SK-N-SH (cell line): ENCODE measurements at regions not wholly inside any gene's neighbourhood (a gene's known extent, or its start where the extent isn't known, plus 50 kb on each side); places are given as distances from the start of the nearest gene placed in this dataset.
"Not testable (repeated sequence)": the region's sequence is repeated elsewhere in the genome, so short reads cannot be mapped to it uniquely, and the experiment has no call there.

Source experiments
- CTCF ChIA-PET: fragments of 300-600, 350-600 bp; formaldehyde crosslinking; extraction: SDS; loops from one replicate; lab custom pipeline; 2021; lab: Yijun Ruan, JAX
- POLR2A ChIA-PET: fragments of 350-600 bp; sonication (Branson Sonifier 250); formaldehyde crosslinking; extraction: SDS; loops from one replicate; lab custom pipeline; 2020; ENCODE audit warnings: antibody characterized with exemption, inconsistent platforms; lab: Yijun Ruan, JAX
- DNase-seq: peaks from one replicate; pipeline ENCODE4 v3.0.0; 2012
- H2AFZ ChIP-seq: fragments of 200-600 bp; sonication (generic); 2 replicates; pipeline ENCODE4 v1.8.1; 2016; ENCODE audit warnings: antibody characterized with exemption, mild to moderate bottlenecking, low read depth
- H3F3A ChIP-seq: fragments of 200-600 bp; sonication (generic); replicated peaks from 2 replicates; pipeline ENCODE3; 2016; ENCODE audit warnings: antibody characterized with exemption, mild to moderate bottlenecking; ENCODE audit not compliant: insufficient read depth
- H3K27ac ChIP-seq, 2 experiments: fragments of 200-500 bp in 1 of 2; fragments of 200-600 bp in 1 of 2; sonication (Bioruptor generic) in 1 of 2; sonication (generic), shearing (Covaris generic) in 1 of 2; 2 replicates each; pipeline versions ENCODE4 v1.5.1 to v1.6.1; 2014 to 2016; ENCODE audit warnings: low read depth in 2 of 2, inconsistent platforms in 1 of 2, low read length in 1 of 2, mild to moderate bottlenecking in 1 of 2, mixed read lengths in 1 of 2
- H3K27me3 ChIP-seq: fragments of 200-600 bp; sonication (generic), shearing (Covaris generic); 2 replicates; pipeline ENCODE4 v1.6.1; 2016; ENCODE audit warnings: mixed run types; ENCODE audit not compliant: insufficient read depth
- H3K36me3 ChIP-seq, 2 experiments: fragments of 200-500 bp in 1 of 2; fragments of 200-600 bp in 1 of 2; sonication (Bioruptor generic) in 1 of 2; sonication (generic) in 1 of 2; replicated peaks in 1 of 2; 2 replicates each; pipeline versions ENCODE3 to v1.5.1; 2014 to 2016; ENCODE audit warnings: low read length in 1 of 2, mild to moderate bottlenecking in 1 of 2; ENCODE audit not compliant: insufficient read depth in 2 of 2, control insufficient read depth in 1 of 2
- H3K4me1 ChIP-seq, 2 experiments: fragments of 200-500 bp in 1 of 2; fragments of 200-600 bp in 1 of 2; sonication (Bioruptor generic) in 1 of 2; sonication (generic), shearing (Covaris generic) in 1 of 2; 2 replicates each; pipeline versions ENCODE4 v1.5.1 to v1.6.1; 2014 to 2016; ENCODE audit warnings: low read depth in 1 of 2, low read length in 1 of 2, mixed run types in 1 of 2; ENCODE audit not compliant: insufficient read depth in 2 of 2, control insufficient read depth in 1 of 2
- H3K4me2 ChIP-seq: fragments of 200-600 bp; sonication (generic), shearing (Covaris generic); 2 replicates; pipeline ENCODE4 v1.6.1; 2017; ENCODE audit warnings: mixed run types
- H3K4me3 ChIP-seq, 2 experiments: fragments of 200-500 bp in 1 of 2; fragments of 200-600 bp in 1 of 2; sonication (Bioruptor generic) in 1 of 2; sonication (generic), shearing (Covaris generic) in 1 of 2; 2 replicates each; pipeline versions ENCODE4 v1.5.1 to v1.8.1; 2014 to 2016; ENCODE audit warnings: low read depth in 2 of 2, inconsistent platforms in 1 of 2, low read length in 1 of 2, mild to moderate bottlenecking in 1 of 2, mixed read lengths in 1 of 2, moderate library complexity in 1 of 2
- H3K79me2 ChIP-seq: fragments of 200-600 bp; sonication (generic); 2 replicates; pipeline ENCODE4 v1.8.1; 2017; ENCODE audit warnings: mild to moderate bottlenecking; ENCODE audit not compliant: insufficient read depth
- H3K9ac ChIP-seq: fragments of 200-600 bp; sonication (generic); 2 replicates; pipeline ENCODE4 v1.6.1; 2017; ENCODE audit warnings: mixed run types
- H3K9me2 ChIP-seq: fragments of 200-600 bp; sonication (generic); 2 replicates; pipeline ENCODE4 v1.6.1; 2017; ENCODE audit warnings: mixed run types
- H3K9me3 ChIP-seq: fragments of 200-600 bp; sonication (generic); 2 replicates; pipeline ENCODE4 v1.6.1; 2017; ENCODE audit warnings: mixed run types, mild to moderate bottlenecking, moderate library complexity
- H4K20me1 ChIP-seq: fragments of 200-600 bp; sonication (generic); 2 replicates; pipeline ENCODE4 v1.6.1; 2017; ENCODE audit warnings: mild to moderate bottlenecking, mixed run types; ENCODE audit not compliant: insufficient read depth
- CTCF ChIP-seq: fragments of 200-600 bp; sonication (generic); IDR thresholded peaks from 2 replicates; pipeline ENCODE4 v1.6.1; 2017; ENCODE audit warnings: antibody characterized with exemption, mild to moderate bottlenecking, moderate library complexity
- ELF1 ChIP-seq: IDR thresholded peaks from 2 replicates; pipeline ENCODE4 v1.4.0; 2012
- EP300 ChIP-seq, 2 experiments: IDR thresholded peaks; 2 replicates each; pipeline versions ENCODE4 v1.4.0 to v1.6.1; 2012; ENCODE audit warnings: borderline replicate concordance in 1 of 2, low read depth in 1 of 2, low read length in 1 of 2
- FOXJ3 ChIP-seq: sonication (generic); formaldehyde crosslinking; IDR thresholded peaks from 2 replicates; pipeline ENCODE4 v1.5.1; 2020; ENCODE audit warnings: mild to moderate bottlenecking, missing genetic modification reagents
- FOXM1 ChIP-seq: IDR thresholded peaks from 2 replicates; pipeline ENCODE4 v1.4.0; 2012; ENCODE audit warnings: low read depth, mild to moderate bottlenecking
- GABPA ChIP-seq: IDR thresholded peaks from 2 replicates; pipeline ENCODE4 v1.4.0; 2012; ENCODE audit warnings: low read depth, mild to moderate bottlenecking
- MEF2A ChIP-seq: IDR thresholded peaks from 2 replicates; pipeline ENCODE4 v1.4.0; 2012; ENCODE audit warnings: low read depth, borderline replicate concordance
- NFIC ChIP-seq: IDR thresholded peaks from 2 replicates; pipeline ENCODE4 v1.4.0; 2012; ENCODE audit warnings: borderline replicate concordance
- NRF1 ChIP-seq: IDR thresholded peaks from 2 replicates; pipeline ENCODE4 v1.6.1; 2012; ENCODE audit warnings: low read depth, mild to moderate bottlenecking, low read length
- POLR2AphosphoS5 ChIP-seq: IDR thresholded peaks from 2 replicates; pipeline ENCODE4 v1.6.1; 2012; ENCODE audit warnings: low read depth, low read length
- RCOR1 ChIP-seq: fragments of 150-350 bp; IDR thresholded peaks from 2 replicates; pipeline ENCODE4 v1.6.1; 2017; ENCODE audit warnings: antibody characterized with exemption, low read length
- REST ChIP-seq: IDR thresholded peaks from 2 replicates; pipeline ENCODE4 v1.6.1; 2012; ENCODE audit warnings: mild to moderate bottlenecking, low read depth, low read length, moderate library complexity
- SMC3 ChIP-seq: IDR thresholded peaks from 2 replicates; pipeline ENCODE4 v1.6.1; 2012; ENCODE audit warnings: low read depth, low read length, improper control_type of control experiment
- TAF1 ChIP-seq: IDR thresholded peaks from 2 replicates; pipeline ENCODE4 v1.6.1; 2012; ENCODE audit warnings: low read depth, mild to moderate bottlenecking, low read length, moderate library complexity, borderline replicate concordance
- TCF12 ChIP-seq: IDR thresholded peaks from 2 replicates; pipeline ENCODE4 v1.4.0; 2012
- WGBS: methylation state at CpG from one replicate; pipeline ENCODE4 v1.1.6; 2017; ENCODE audit warnings: low lambda C conversion rate; 5-methylcytosine and 5-hydroxymethylcytosine counted together
- TF ChIP-seq, protein P1 (sequence below): IDR thresholded peaks from 2 replicates; pipeline ENCODE4 v1.4.0; 2012; ENCODE audit warnings: low read depth, borderline replicate concordance

DNA sequence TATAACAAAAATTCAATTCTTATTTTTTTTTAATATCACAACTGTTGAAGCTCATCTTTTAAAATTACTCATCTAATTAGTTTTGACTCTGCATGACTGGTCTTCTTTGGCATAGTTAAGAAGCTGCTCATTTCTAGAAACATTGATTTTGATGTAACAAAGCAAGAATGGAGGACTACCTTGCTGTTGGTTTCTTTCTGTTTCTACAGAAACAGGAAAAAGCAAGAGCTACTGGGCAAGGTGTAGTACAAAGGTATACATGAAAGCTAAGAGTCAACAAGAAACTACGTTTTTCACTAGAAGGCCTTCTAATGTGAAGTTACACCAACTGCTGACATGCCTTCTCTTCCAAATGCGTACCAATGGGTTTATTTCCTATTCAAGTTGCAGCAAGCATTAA, 90.6 kb upstream of the SYT4 start:
- H3K4me3 ChIP-seq = no peak overlapping the region
- H3K9ac ChIP-seq = no peak overlapping the region
- no peak overlapping the region for H3K27ac ChIP-seq
- TF ChIP-seq SMC3 (no peak), NFIC (no peak), TCF12 (no peak), EP300 (IDR thresholded peaks at IDR 0.05; ENCODE audit: borderline replicate concordance in 1 of 2, low read depth in 1 of 2, low read length in 1 of 2) (no peak), FOXM1 (no peak), CTCF (no peak), ELF1 (no peak)
- H3K4me2 ChIP-seq = no peak overlapping the region
- no peak for DNase-seq
- no peaks in the 10 kb centered on the region for H3K27me3 ChIP-seq
- ChIA-PET CTCF (interaction anchor here (1.2 kb wide), 1 partner anchor 1340 kb away, joined by 3 read pairs; no protein-coding TSS in a partner anchor), POLR2A (no interaction called here)
- H3K4me1 ChIP-seq = no peaks in the 10 kb centered on the region
- H3F3A ChIP-seq = no peaks in the 10 kb centered on the region
- H4K20me1 ChIP-seq = no peaks in the 10 kb centered on the region
- H3K9me3 ChIP-seq = no peaks in the 10 kb centered on the region
- H3K79me2 ChIP-seq = no peaks in the 10 kb centered on the region
- H3K36me3 ChIP-seq = no peaks in the 10 kb centered on the region
- no peak overlapping the region for H2AFZ ChIP-seq
- no peaks in the 10 kb centered on the region for H3K9me2 ChIP-seq
- 24% methylated on average over 2 of the region's 2 CpGs for whole genome bisulfite sequencing

DNA sequence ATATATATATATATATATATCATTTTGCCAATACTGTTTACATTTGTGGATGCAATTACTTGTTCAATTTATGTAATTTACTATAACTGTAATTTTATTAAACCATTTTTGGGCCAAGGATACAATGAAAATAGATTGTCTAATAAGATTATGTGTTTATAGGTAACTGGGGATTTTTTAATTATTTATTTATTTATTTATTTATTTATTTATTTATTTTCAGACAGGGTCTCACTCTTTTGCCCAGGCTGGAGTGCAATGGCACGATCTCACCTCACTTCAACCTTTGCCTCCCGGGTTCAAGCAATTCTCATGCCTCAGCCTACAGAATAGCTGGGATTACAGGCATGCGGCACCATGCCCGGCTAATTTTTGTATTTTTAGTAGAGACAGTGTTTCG, 92.0 kb upstream of the SYT4 start:
- H3K9ac ChIP-seq, H3K9me3 ChIP-seq, H3K27me3 ChIP-seq, DNase-seq, H3K27ac ChIP-seq, H3K79me2 ChIP-seq, H4K20me1 ChIP-seq, H3K36me3 ChIP-seq, H3K4me2 ChIP-seq, H3K4me1 ChIP-seq, POLR2A ChIA-PET, H3F3A ChIP-seq, H2AFZ ChIP-seq, H3K9me2 ChIP-seq, H3K4me3 ChIP-seq, CTCF ChIA-PET: not testable (repeated sequence)
- WGBS = 60% methylated on average over 5 of the region's 5 CpGs

DNA sequence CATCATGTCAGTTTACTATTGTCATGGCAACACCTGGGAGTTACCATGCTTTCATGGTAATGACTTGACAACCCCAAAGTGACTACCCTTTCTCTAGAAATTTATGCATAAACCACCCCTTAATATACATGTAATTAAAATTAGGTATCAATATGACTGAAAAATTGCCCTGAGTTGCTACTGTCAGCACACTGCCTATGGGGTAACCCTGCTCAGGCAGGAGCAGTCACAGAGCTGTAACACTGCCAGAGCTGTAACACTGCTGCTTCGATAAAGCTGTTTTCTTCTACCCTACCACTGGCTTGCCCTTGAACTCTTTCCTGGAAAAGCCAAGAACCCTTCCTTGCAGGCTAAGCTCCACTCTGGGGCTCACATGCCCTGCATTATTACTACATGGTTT, 95.5 kb upstream of the SYT4 start:
- Histone ChIP-seq H3K4me3 (no peak overlapping the region), H3K4me2 (no peak overlapping the region), H3K27ac (no peak overlapping the region), H3K36me3 (no peaks in the 10 kb centered on the region), H3K9ac (no peak overlapping the region), H3F3A (no peaks in the 10 kb centered on the region), H3K27me3 (no peaks in the 10 kb centered on the region), H3K9me3 (no peaks in the 10 kb centered on the region), H3K79me2 (no peaks in the 10 kb centered on the region), H4K20me1 (no peaks in the 10 kb centered on the region), H2AFZ (no peak overlapping the region), H3K4me1 (no peaks in the 10 kb centered on the region), H3K9me2 (no peaks in the 10 kb centered on the region)
- ChIA-PET CTCF (no interaction called here), POLR2A (no interaction called here)
- DNase-seq = no peak
- 38% methylated on average over 1 of the region's 1 CpG for WGBS
- no peak for TF ChIP-seq GABPA
- no peak for TF ChIP-seq NRF1
- TF ChIP-seq REST = no peak
- TF ChIP-seq, protein P1, sequence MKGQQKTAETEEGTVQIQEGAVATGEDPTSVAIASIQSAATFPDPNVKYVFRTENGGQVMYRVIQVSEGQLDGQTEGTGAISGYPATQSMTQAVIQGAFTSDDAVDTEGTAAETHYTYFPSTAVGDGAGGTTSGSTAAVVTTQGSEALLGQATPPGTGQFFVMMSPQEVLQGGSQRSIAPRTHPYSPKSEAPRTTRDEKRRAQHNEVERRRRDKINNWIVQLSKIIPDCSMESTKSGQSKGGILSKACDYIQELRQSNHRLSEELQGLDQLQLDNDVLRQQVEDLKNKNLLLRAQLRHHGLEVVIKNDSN = no peak
- TF ChIP-seq FOXJ3 (CRISPR knock-in tag) = no peak
- no peak for TF ChIP-seq RCOR1
- TF ChIP-seq MEF2A = no peak
- no peak for TF ChIP-seq CTCF
- TF ChIP-seq TAF1 = no peak
- TF ChIP-seq POLR2AphosphoS5 = no peak
